ENCODE measurements at regions not wholly inside any gene's neighbourhood (a gene's known extent, or its start where the extent isn't known, plus 50 kb on each side); places are given as distances from the start of the nearest gene placed in this dataset.
"Not testable (repeated sequence)": the region's sequence is repeated elsewhere in the genome, so short reads cannot be mapped to it uniquely, and the experiment has no call there.

- H3K79me2 ChIP-seq (ENCODE audit: insufficient read depth); H3K9ac ChIP-seq; H3K4me2 ChIP-seq; H3K27me3 ChIP-seq (ENCODE audit: insufficient read depth); H3K27ac ChIP-seq (ENCODE audit: low read depth in 2 of 2, low read length in 1 of 2); POLR2A ChIA-PET; H3K36me3 ChIP-seq (replicated peaks in 1 of 2; ENCODE audit: control insufficient read depth in 1 of 2, insufficient read depth in 2 of 2, low read length in 1 of 2); DNase-seq; H3K9me3 ChIP-seq; H3K9me2 ChIP-seq; H3K4me3 ChIP-seq (ENCODE audit: low read depth in 2 of 2, low read length in 1 of 2); H4K20me1 ChIP-seq (ENCODE audit: insufficient read depth); H3K4me1 ChIP-seq (ENCODE audit: control insufficient read depth in 1 of 2, insufficient read depth in 2 of 2, low read depth in 1 of 2, low read length in 1 of 2); H3F3A ChIP-seq (replicated peaks; ENCODE audit: insufficient read depth); CTCF ChIA-PET; H2AFZ ChIP-seq (ENCODE audit: low read depth): not testable (repeated sequence)
- 87% methylated on average over 47 of the region's 72 CpGs for WGBS (ENCODE audit: low lambda C conversion rate)
These were observed 1213.4 kb downstream of the FOXD4L5 start for GRCh38 chr9:64071358-64072253.

DNA sequence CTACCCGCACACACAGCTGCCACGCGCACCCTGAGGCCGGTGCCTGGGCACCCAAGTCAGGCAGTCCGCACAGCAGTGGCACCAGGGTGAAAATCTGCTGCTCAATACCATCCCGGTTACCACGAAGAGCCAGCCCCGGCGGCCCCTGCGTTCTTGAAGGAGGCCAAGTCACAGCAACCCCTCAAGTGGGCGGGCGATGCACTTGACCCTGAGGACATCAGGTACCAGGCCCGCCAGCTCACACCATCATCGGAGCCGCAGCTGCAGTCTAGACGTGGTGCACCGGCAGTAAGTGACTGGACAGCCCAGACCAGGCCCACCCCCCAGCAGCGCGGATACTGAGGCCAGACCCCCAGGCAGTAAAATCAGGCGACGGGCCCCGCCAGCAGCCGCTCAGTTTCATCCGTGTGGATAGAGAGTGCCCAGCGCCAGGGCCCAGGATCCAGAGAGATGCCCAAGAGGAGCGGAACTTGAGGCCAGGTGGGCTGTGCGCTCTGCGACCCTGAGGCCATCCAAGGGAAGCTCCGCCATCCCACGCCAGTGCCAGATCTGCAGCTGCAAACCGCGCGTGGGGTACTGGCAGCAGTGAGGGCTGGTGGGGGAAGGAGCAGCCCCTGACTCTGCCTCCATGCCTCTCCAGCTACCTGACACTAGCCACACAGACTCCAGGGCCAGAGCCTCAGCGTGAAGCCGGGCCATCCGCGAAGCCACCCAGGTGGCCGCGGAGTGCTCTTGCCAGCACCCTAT lies 1214.2 kb downstream of the FOXD4L5 start:
- WGBS (ENCODE audit: low lambda C conversion rate): 91% methylated on average over 27 of the region's 39 CpGs
- H3K4me3 ChIP-seq (ENCODE audit: low read depth in 2 of 2, low read length in 1 of 2); POLR2A ChIA-PET; CTCF ChIA-PET; H3K27ac ChIP-seq (ENCODE audit: low read depth in 2 of 2, low read length in 1 of 2); H3F3A ChIP-seq (replicated peaks; ENCODE audit: insufficient read depth); H3K4me1 ChIP-seq (ENCODE audit: control insufficient read depth in 1 of 2, insufficient read depth in 2 of 2, low read depth in 1 of 2, low read length in 1 of 2); H3K9ac ChIP-seq; H3K9me3 ChIP-seq; H3K36me3 ChIP-seq (replicated peaks in 1 of 2; ENCODE audit: control insufficient read depth in 1 of 2, insufficient read depth in 2 of 2, low read length in 1 of 2); H3K4me2 ChIP-seq; H3K9me2 ChIP-seq; H3K79me2 ChIP-seq (ENCODE audit: insufficient read depth); H2AFZ ChIP-seq (ENCODE audit: low read depth); H4K20me1 ChIP-seq (ENCODE audit: insufficient read depth); H3K27me3 ChIP-seq (ENCODE audit: insufficient read depth): not testable (repeated sequence)
- peak; percentile 6 for DNase-seq

- no CpG with 5 or more reads among the region's 13 CpGs for WGBS (ENCODE audit: low lambda C conversion rate)
- H3K27ac ChIP-seq (ENCODE audit: low read depth in 2 of 2, low read length in 1 of 2); H3K4me2 ChIP-seq; H2AFZ ChIP-seq (ENCODE audit: low read depth); H3K9ac ChIP-seq; H3K79me2 ChIP-seq (ENCODE audit: insufficient read depth); H3K4me3 ChIP-seq (ENCODE audit: low read depth in 2 of 2, low read length in 1 of 2); H3F3A ChIP-seq (replicated peaks; ENCODE audit: insufficient read depth); H4K20me1 ChIP-seq (ENCODE audit: insufficient read depth); H3K9me3 ChIP-seq; POLR2A ChIA-PET; H3K4me1 ChIP-seq (ENCODE audit: control insufficient read depth in 1 of 2, insufficient read depth in 2 of 2, low read depth in 1 of 2, low read length in 1 of 2); CTCF ChIA-PET; H3K9me2 ChIP-seq; H3K36me3 ChIP-seq (replicated peaks in 1 of 2; ENCODE audit: control insufficient read depth in 1 of 2, insufficient read depth in 2 of 2, low read length in 1 of 2); H3K27me3 ChIP-seq (ENCODE audit: insufficient read depth): not testable (repeated sequence)
- peak; percentile 5 for DNase-seq
These were observed 1214.9 kb downstream of the FOXD4L5 start for GRCh38 chr9:64070083-64070482.

DNA sequence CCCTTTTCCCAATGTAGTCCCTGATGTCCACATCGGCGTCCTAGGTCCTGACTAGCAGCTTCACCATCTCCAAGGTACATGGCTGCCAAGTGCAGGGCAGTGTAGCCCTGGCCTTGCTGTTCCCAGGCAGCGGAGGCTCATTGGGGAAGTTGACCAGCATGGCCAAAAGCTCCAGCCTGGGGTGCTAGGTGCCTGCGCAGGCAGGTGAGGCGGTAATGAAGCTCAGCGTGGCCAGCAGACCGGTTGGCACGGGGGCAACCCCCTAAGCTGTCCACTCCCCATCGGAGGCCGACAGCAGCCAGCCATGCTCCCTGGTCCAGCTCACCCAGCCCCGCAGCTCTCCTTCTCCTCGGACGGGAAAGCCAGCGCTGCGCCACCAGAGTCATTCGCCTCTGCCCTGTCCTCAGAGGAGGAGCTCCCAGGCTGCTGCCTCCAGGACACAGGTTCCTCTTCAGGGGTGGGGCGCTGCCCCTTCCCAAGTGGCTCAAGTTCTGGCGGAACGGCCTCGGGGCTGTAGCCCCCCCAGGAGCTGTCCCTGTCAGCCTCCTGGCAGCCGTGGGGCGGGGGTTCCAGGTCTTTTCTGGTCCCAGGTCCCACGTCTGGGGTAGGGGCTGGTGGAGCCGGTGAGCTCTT lies 1218.2 kb downstream of the FOXD4L5 start:
- ChIA-PET POLR2A (no interaction called here), CTCF (no interaction called here)
- no peak overlapping the region for H3K4me3 ChIP-seq (ENCODE audit: low read depth in 2 of 2, low read length in 1 of 2)
- H3K9ac ChIP-seq: no peak overlapping the region
- H3K27me3 ChIP-seq (ENCODE audit: insufficient read depth): no peaks in the 10 kb centered on the region
- H3K9me3 ChIP-seq: no peaks in the 10 kb centered on the region
- no peaks in the 10 kb centered on the region for H4K20me1 ChIP-seq (ENCODE audit: insufficient read depth)
- no peaks in the 10 kb centered on the region for H3K79me2 ChIP-seq (ENCODE audit: insufficient read depth)
- peak; percentile 7 for DNase-seq
- H2AFZ ChIP-seq (ENCODE audit: low read depth): no peak overlapping the region
- H3K9me2 ChIP-seq: no peaks in the 10 kb centered on the region
- H3K27ac ChIP-seq (ENCODE audit: low read depth in 2 of 2, low read length in 1 of 2): no peak overlapping the region
- H3F3A ChIP-seq (replicated peaks; ENCODE audit: insufficient read depth): no peaks in the 10 kb centered on the region
- H3K4me1 ChIP-seq (ENCODE audit: control insufficient read depth in 1 of 2, insufficient read depth in 2 of 2, low read depth in 1 of 2, low read length in 1 of 2): no peaks in the 10 kb centered on the region; a peak in 1 of 4 replicates
- no peaks in the 10 kb centered on the region for H3K36me3 ChIP-seq (replicated peaks in 1 of 2; ENCODE audit: control insufficient read depth in 1 of 2, insufficient read depth in 2 of 2, low read length in 1 of 2)
- H3K4me2 ChIP-seq: no peak overlapping the region
- WGBS (ENCODE audit: low lambda C conversion rate): 85% methylated on average over 4 of the region's 24 CpGs
- TF ChIP-seq ZBTB33 (IDR thresholded peaks at IDR 0.05; ENCODE audit: borderline replicate concordance, low read depth): no peak
- no peak for TF ChIP-seq ELF1 (IDR thresholded peaks at IDR 0.05)
- TF ChIP-seq NFIC (IDR thresholded peaks at IDR 0.05; ENCODE audit: borderline replicate concordance): no peak
- TF ChIP-seq, protein P1, sequence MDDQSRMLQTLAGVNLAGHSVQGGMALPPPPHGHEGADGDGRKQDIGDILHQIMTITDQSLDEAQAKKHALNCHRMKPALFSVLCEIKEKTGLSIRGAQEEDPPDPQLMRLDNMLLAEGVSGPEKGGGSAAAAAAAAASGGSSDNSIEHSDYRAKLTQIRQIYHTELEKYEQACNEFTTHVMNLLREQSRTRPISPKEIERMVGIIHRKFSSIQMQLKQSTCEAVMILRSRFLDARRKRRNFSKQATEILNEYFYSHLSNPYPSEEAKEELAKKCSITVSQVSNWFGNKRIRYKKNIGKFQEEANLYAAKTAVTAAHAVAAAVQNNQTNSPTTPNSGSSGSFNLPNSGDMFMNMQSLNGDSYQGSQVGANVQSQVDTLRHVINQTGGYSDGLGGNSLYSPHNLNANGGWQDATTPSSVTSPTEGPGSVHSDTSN (IDR thresholded peaks at IDR 0.05): no peak
- no peak for TF ChIP-seq RFX5 (IDR thresholded peaks at IDR 0.05; ENCODE audit: low read length)
- TF ChIP-seq TAF1 (IDR thresholded peaks at IDR 0.05; ENCODE audit: borderline replicate concordance, low read depth, low read length): no peak
- no peak for TF ChIP-seq YY1 (IDR thresholded peaks at IDR 0.05; ENCODE audit: low read depth)
- no peak for TF ChIP-seq TCF12 (IDR thresholded peaks at IDR 0.05)
- TF ChIP-seq IRF3 (IDR thresholded peaks at IDR 0.05; ENCODE audit: low read depth, low read length): no peak
- TF ChIP-seq SMC3 (IDR thresholded peaks at IDR 0.05; ENCODE audit: low read depth, low read length): no peak

Measured in SK-N-SH (cell line).